Colon (tissue), 2 donors: ENCODE measurements at regions not wholly inside any gene's neighbourhood (a gene's known extent, or its start where the extent isn't known, plus 50 kb on each side); places are given as distances from the start of the nearest gene placed in this dataset.

Source experiments
- FAIRE-seq: peaks from 2 replicates; lab custom pipeline; 2012; peaks lifted over from hg19 to GRCh38; lab: Jason Lieb, UNC
- donor health status: control.
- donor health status: control.

DNA sequence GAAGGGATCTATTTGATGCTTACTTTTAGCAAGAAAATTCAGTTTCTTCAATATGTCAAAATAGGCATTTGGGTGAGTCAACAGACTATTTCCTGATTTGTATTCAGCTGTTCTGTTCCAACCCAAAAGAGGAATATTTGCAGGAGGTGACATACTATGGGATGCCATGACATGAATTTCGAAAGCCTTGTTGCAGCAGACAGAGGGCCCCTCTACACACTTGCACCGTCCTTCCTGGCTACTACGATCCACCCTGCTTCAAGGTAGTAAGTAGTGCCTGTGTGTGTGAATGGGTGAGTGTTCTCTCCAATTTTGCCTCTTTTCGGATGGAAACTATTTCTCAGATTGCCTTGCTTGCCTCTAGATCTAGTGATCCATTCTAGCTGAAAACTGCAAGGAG is 413.0 kb upstream of the ADARB2 start:
- no peak for FAIRE-seq

DNA sequence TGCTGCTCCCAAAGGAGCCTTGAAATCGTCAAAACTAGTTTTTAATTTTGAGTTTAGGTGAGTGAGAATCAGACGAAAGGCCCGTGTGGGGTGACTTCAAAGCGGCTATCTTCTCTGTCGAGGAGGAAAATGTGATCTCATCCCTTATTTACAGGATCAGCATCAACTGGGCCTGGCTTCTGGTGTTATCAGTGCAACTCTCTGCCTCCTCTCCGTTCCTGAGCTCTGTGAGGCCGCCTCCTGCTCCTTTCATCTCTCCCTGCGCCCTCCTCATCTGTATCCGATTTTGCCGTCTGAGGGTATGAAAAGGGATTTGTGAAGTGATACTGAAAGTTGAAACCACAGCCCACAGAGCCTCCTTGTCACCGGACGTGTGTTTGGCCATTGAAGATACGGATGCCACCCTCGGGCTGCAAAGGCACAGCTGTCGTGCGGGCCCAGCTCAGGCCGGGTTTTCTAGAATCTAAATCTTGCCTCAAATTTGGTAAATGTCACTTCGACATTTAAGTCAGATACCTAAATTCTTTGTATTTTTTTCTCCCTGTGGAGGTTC is 408.7 kb upstream of the ADARB2 start:
- FAIRE-seq, result no peak

DNA sequence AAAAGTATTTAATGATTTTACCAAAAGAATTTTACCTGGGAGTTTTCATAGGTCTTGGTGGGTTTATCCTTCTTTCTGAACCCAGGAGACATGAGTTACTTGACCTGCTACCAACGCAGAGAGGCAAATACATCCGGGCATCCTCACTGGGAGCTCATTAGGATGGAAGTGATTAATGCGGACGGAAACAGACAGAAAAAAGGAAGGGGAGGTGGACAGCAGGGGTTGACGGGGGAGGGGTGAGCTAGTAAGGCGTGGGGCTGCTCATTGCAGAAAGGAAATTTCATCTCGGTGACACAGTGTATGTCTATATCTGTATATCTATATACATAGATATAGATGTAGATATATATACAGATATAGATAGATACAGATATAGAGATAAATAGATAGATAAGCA is 408.2 kb upstream of the ADARB2 start:
- no peak for FAIRE-seq

DNA sequence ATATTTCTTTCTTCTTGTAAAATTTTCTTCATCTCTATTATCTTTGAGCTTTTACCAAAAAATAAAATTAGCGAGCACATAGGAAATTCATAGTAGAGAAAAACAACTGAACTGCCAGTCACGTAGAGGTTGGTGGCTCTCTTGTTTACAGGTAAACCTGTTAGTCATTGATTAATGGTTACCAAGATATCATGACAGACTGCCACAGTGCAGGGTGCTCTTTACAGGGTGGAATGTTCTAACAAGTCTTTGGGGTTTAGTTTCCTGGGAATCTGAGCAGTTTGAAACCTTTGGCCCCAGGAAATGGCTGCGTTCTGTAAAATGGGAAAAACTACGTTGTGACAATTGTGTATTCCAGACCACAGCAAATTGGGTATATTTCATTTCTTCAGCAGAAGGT is 407.3 kb upstream of the ADARB2 start:
- no peak for FAIRE-seq

DNA sequence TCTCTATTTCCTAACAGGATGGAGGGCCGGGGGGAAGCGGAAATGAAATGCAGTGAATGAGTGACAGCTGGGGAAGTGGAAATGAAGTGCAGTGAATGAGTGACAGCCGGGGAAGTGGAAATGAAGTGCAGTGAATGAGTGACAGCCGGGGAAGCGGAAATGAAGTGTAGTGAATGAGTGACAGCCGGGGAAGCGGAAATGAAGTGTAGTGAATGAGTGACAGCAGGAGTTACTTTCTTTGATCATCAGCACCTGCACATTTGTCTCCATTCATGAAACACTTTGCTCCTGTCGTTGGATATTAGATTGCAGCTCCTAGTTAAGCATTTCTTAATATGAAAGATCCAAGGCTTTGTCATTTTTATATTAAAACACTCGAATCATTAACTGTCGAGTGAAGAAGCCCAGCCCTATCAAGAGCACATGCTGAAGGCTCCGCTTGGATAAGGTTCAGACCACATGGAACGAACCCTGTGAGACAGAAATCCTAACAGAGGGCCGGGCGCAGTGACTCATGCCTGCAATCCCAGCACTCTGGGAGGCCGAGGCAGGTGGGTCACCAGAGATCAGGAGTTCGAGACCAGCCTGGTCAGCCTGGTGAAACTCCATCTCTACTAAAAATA is 406.0 kb upstream of the ADARB2 start:
- no peak for FAIRE-seq

DNA sequence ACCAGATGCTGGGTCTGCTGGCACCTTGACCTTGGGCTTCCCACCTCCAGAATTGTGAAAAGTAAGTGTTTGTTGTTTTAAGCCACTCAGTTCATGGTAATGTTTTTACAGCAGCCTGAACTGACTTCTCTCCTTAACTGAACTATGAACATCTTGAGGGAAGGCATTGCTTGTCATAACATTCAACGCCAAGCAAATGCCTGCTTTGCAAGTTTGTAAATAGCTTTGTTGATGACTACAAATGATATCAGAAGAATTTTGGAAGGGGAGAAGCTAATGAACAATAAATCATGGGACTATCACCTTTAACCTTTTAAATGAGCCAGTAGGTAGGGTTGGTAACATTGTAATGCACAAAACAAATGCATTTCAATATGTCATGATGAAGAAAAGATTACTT is 402.4 kb upstream of the ADARB2 start:
- FAIRE-seq, result no peak

DNA sequence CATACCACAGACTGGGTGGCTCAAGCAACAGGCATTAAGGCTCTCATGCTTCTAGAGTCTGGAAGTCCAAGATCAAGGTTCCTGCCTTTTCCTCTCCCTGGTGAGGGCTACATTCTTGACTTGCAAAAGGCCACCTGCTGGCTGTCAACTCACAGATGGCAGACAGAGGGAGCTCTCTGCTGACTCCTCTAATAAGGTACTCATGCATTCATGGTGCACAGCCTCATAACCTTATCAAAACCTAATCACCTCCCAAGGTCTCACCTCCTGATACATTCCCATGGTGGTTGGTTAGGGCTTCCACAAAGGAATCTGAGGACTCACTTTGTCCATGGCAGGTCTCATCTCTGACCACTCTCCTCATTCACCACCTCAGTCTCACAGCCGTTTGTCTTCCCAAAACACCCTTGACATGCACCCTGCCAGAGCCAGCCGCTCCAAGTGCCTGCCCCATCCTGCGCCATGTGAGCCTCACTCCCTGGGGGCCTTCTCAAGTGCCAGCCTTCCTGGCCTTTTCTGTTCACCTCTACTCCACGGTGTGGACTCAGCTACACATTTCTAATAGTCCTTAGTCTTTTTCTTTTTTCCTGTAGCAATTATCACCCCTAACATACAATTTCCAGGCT is 400.3 kb upstream of the ADARB2 start:
- FAIRE-seq, result no peak

DNA sequence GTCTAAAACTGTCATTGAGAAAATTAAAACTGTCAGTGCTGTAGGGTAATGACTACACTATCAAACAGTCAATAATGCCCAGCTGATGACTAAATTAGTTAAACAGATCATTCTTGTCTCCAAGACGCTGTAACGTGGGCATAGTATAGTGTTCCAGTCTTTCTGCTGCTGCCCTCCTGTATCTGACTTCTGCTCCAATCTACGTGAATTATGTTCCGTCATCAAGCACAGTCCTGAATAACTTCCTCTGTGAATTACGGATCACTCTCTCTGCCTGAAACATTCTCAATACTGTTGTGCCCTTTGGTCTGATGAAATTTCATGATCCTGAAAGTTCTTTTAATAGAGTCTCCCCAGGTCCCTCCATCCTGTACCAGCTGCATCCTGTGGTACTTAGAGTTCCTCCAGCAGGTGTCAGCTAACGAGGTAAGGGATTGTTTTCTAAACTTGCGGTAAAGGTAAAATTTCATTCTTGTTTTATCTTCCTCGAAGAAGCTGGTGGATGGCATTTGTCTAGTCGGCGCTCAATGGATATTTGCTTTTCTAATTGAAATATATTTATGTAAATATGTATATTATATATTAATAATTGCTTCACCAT is 393.5 kb upstream of the ADARB2 start:
- FAIRE-seq, result no peak

DNA sequence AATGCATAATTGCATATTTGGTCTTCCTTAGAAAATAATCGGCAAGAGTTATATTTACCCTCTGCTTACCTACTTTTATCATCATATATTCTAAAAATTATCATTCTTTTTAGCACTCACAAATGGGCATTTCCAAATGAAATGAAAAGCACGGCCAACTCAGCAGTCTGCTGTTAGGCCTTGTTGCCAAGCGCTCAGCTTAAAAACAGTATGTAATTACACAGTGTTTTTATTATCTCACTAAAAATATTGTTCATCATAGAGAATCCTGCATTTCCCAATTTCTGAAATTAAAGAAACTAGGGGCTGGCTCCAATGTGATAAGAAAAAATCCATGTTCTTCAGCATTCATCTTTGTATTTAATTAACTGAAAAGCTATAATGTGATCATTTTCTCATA is 391.7 kb upstream of the ADARB2 start:
- no peak for FAIRE-seq

DNA sequence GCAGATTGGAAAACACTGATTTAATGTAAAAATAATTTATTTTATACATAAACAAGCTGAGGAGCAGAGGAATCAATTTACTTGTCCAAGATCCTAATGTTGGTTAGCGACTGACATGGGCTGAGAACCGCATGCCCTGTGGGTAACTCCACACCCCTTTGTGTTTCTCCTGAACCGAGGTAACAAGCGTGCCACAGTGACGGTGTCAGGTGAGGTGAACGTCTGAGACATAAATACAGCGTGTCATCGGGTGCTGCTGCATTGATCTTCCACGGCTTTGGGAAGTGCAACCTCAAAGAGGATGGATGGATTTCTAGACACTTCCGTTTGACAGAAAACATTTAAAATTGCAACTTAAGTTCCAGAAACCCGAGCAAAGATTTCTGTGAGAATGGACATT is 386.8 kb upstream of the ADARB2 start:
- FAIRE-seq, result no peak

DNA sequence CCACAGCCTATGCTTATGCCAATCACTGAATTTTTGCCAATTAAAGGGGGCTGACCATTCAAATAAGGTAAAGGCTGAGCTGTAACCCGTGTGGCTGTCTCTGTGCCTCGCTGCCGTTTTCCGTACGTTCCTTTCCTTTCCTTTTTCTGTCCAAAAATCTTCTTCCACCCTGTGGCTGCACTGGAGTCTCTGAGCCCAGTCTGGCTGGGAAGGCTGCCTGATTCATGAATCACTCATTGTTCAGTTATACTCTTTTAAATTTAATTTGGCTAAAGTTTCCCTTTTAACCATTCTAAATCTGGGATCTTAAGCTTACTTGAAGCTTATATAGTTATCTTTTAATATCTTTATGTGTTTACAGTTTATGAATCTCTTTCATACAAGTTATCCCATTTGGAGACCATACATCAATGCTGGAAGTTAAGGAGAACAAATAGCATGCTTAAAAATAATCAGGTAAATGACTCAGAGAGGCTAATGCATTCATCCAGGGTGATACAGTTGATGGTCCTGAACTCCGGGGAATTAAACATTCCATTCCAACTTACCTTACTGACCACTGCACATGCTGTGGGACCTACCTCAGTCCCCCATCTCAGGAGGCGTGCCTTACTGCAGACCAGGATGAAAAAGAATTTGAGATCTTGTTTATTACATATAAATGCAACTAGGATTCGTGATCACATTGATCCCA is 385.3 kb upstream of the ADARB2 start:
- FAIRE-seq, result no peak

DNA sequence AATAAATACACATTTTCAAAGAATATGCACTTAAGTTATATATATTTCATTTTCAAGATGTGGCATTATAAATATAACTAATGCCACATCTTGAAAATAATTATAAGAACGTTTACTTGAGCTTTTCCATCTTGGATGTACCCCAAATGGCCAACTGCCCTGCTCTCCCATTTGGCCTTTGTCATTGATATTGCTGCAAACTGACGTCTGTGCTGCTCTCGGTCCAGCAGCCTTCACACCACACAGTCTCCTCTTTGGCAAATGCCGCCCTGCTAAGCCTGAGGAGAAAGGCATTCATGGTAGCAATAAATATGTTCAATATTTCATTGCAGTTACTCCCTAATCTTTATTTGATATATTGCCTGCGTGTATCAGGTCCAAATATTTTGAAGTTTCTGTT is 384.6 kb upstream of the ADARB2 start:
- no peak for FAIRE-seq

DNA sequence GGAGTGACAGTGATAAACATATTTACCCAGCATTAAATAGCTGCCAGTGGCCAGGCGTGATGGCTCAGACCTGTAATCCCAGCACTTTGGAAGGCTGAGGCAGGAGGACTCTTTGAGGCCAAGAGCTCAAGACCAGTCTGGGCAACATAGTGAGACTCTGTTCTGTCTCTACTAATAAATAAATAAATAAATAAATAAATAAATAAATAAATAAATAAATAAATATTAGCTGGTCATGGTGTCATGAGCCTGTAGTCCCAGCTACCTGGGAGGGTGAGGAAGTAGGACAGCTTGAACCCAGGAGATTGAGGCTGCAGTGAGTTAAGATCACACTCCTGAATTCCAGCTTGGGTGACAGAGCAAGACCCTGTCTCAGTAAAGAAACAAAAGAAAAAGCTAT is 384.0 kb upstream of the ADARB2 start:
- no peak for FAIRE-seq

DNA sequence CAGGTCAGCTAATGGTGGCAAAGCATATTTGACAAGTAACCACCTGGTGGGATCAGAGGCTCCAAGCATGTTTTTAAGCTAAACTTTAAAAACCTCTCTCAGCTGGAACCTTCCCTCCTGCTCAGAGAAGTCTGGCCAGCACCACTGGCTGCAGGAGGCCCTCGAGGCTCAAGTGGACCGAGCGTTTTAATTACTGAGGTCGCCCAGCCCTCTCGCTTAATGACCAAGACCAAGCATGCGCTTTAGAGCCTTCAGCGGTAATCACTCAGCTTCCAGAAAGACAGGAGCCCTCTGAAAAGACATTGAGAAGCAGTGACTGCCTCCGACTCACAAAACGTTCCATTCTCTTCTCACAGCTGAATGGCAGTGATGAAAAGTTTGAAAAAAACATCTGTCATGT is 383.4 kb upstream of the ADARB2 start:
- FAIRE-seq, result no peak

DNA sequence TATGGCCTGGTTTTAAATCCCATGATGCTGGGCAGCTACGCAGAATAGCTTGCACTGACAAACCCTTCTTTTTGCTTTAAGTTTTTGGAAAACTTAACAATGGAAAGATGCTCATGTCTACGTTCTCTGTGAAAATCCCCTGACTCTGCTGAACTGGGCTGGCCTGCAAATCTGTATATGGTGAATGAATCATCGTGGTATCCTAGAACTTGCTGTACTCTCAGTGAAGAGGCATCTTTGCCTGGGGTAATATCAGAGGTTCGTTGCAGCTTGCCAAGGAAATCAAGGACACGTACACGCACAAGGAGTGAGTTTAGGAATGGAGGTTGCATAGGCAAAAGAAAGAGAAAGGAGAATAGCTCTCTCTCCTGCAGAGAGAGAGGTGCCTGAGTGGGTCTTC is 382.0 kb upstream of the ADARB2 start:
- FAIRE-seq, result no peak

DNA sequence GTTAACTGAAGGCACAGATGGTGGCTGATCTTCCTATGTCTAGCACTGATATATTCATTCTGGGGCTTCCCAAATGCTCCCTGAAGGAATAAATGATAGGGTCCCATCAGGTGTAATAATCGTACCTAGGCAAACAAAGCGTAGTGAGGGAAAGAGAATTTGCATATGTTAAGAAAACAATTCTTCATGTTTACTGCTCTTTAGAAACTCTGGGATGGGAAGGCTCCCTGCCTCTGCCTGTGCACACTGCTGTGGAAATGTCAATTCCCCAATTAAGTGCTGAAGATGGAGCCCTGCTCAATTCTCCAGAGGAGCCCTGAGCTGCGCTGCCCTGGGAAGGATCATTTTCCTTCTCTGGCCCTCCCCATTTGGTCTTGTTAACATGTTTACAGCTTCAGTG is 380.9 kb upstream of the ADARB2 start:
- FAIRE-seq, result no peak

DNA sequence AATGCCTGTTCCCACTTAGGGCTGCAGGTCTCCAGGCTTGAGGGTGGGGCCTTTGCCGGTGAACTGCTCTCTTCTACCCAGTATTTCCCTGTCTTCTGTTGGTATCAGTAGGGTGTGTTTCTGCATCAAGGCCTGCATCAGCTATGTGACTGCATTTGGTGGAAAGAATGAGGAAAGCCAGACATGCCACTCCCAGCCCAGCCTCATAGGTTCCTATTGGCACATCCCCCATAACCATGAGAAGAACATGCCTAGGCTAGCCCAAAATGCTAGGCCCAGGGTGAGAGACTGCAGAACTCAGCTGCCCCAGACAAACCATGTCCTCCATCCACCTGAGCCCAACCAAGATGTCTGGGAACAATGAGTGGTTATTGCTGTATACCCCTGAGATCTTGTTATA is 380.3 kb upstream of the ADARB2 start:
- no peak for FAIRE-seq

DNA sequence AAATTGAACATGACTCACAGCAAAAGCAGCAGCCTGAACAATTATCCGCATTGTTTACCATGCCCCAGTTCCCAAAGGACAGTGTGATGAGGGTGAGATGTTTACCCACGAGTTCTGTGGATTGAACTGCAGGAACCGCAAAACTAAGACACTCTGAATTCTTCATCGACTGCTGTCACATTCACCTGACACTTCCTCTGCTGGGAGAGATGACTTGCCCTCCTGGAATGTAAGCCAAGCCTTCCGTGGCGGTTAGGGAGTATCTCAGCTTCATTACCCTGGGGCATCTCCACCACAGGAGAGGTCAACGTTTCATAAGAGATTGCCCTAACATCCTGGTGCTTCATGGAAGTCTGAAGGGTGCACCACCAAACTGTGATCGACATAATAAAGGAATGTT is 374.6 kb upstream of the ADARB2 start:
- FAIRE-seq, result no peak

DNA sequence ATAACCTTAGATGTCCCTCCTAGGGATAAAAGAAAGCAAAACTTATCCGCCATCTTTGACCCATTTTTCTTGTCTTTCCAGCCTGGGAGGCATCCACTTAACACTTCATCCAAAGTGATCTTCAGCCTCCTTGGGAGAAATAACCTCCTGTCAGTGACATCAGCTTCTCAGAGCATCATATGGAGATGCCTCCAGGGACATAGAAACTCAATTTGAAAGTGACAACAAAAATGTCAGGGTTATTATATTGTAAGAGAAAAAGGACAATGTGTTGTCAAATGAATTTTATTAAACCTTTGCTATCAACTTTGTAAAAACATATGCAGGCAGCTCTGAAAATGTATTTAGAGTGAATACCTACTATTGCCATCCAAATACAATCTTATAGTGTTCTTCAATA is 371.2 kb upstream of the ADARB2 start:
- no peak for FAIRE-seq

DNA sequence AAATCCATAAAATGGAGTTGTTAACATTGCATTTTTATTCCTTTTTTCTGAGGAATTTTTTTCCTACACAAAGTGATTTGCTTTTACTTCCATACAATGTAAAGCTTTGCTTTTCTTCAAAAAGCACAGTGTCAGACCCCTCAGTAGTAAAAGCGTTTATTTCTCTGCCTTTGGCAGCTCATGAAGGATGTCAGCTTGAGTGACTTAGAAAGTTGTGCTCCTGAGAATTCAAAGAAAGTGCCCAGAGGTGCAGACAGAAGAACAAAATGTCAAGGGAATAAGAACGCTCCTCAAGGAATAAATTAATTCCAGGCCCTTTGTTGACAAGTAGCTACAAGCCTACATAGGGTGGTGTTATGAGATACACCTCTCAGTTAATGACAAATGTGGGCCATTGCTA is 369.3 kb upstream of the ADARB2 start:
- FAIRE-seq, result no peak

DNA sequence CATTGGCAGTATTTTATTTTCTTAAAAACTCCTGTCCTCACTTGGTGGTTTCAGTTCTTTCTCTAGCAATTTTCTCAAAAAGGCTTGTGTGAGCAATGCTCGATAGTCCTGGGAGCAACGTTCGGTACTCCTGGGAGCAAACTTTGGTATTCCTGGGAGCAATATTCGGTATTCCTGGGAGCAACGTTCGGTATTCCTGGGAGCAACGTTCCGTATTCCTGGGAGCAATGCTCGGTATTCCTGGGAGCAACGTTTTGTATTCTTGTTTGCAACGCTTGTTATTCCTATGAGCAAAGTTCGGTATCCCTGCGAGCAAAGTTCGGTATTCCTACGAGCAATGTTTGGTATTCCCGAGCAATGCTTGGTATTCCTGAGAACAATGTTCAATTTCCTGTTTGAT is 362.0 kb upstream of the ADARB2 start:
- FAIRE-seq, result no peak

DNA sequence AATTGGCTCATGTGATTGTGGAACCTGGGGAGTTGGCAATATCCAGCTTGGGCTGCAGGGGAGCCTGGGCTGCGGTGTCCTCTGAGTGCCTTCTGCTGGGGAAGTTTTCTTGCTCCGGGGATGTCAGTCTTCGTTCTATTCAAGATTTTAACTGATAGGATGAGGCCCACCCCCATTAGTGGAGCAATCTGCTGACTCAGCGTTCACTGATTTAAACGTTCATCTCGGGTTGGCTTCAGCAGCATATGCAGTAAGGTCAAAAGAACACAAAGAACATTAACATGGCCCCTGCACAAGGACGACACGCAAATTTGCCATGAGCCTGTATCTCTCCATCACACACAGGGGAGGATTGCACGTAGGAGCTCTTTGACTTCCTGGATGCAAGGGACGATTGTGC is 360.6 kb upstream of the ADARB2 start:
- no peak for FAIRE-seq

DNA sequence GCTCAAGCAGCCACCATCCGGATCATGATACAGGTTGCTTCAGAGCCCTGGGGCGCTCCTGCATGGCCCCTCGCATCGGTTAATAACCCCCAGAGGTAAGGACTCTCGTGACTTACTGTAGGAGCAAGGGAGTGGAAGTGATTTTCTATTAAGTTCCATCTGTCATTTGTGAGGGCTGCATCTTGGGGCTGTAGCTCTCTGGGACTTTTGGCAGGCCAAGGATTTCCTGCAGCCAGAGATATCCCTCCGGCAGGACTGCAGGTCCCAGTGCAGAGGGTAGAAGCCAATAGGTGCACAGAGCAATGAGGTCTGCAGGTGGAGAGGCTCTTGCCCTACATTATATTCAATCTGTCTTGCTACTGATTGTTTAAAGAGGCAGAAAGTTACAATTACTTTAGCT is 356.8 kb upstream of the ADARB2 start:
- FAIRE-seq, result no peak
